ENCODE measurements at regions not wholly inside any gene's neighbourhood (a gene's known extent, or its start where the extent isn't known, plus 50 kb on each side); places are given as distances from the start of the nearest gene placed in this dataset.

- no peaks in the 10 kb centered on the region for H3K27me3 ChIP-seq (replicated peaks in 1 of 4; ENCODE audit: control insufficient read depth in 3 of 4, extremely low read depth in 1 of 4, insufficient read depth in 3 of 4, low read length in 3 of 4)
- no peak for FAIRE-seq
Observed at GRCh38 chr17:73740370-73740769, 96.1 kb upstream of the SDK2 start.

More at GRCh38 chr17:73740370-73740769, 96.1 kb upstream of the SDK2 start:
- TF ChIP-seq RFX5 (IDR thresholded peaks at IDR 0.05; ENCODE audit: borderline replicate concordance, low read depth, low read length) (no peak), MAFK (IDR thresholded peaks at IDR 0.05; ENCODE audit: low read depth, low read length) (no peak), KDM4A (IDR thresholded peaks at IDR 0.05; ENCODE audit: low read depth, low read length, severe bottlenecking) (no peak), EZH2 (IDR thresholded peaks at IDR 0.05; ENCODE audit: low read depth, low read length, severe bottlenecking) (no peak)
- Histone ChIP-seq H2BK15ac (ENCODE audit: low read length) (no peak overlapping the region), H2BK120ac (replicated peaks; ENCODE audit: low read depth, low read length) (peak overlapping the region; percentile 18), H4K20me1 (replicated peaks in 1 of 2; ENCODE audit: control insufficient read depth in 1 of 2, insufficient read depth in 2 of 2, low read length in 2 of 2) (no peaks in the 10 kb centered on the region), H3K23me2 (ENCODE audit: low read depth, low read length) (no peaks in the 10 kb centered on the region), H3K4ac (replicated peaks; ENCODE audit: insufficient read length, low read depth, low read length) (no peak overlapping the region), H3K79me1 (ENCODE audit: low read depth, low read length) (no peaks in the 10 kb centered on the region), H3K14ac (ENCODE audit: insufficient read length) (no peak overlapping the region), H3K9me3 (ENCODE audit: insufficient read depth in 2 of 2, low read depth in 1 of 2, low read length in 1 of 2) (no peaks in the 10 kb centered on the region; a peak in 1 of 4 replicates), H3K4me1 (replicated peaks in 1 of 4; ENCODE audit: control insufficient read depth in 3 of 4, insufficient read depth in 4 of 4, low read length in 3 of 4) (peaks cover 0 to 11% (median 4%) of the 10 kb centered on the region in 4 experiments; a peak in 4 of 7 replicates), H2AFZ (ENCODE audit: low read length) (no peak overlapping the region), H4K5ac (ENCODE audit: insufficient read length, low read depth, low read length) (no peak overlapping the region), H4K91ac (replicated peaks; ENCODE audit: insufficient read length, low read length) (no peak overlapping the region), H2BK5ac (ENCODE audit: low read depth, low read length) (no peak overlapping the region), H3K56ac (replicated peaks; ENCODE audit: insufficient read length, low read depth, low read length) (no peak overlapping the region), H4K8ac (ENCODE audit: extremely low read depth, insufficient read depth, low read length) (no peak overlapping the region), H3K36me3 (ENCODE audit: control insufficient read depth in 2 of 4, insufficient read depth in 4 of 4, low read length in 3 of 4) (no peaks in the 10 kb centered on the region), H3K27ac (ENCODE audit: low read depth, low read length) (no peak overlapping the region), H2BK20ac (ENCODE audit: low read length) (no peak overlapping the region), H3K9ac (replicated peaks in 1 of 4; ENCODE audit: extremely low read depth in 1 of 4, low read depth in 3 of 4, low read length in 3 of 4) (no peak overlapping the region), H3K79me2 (ENCODE audit: control insufficient read depth in 1 of 2, insufficient read depth in 2 of 2, low read length in 2 of 2) (no peaks in the 10 kb centered on the region), H2AK5ac (ENCODE audit: low read depth, low read length) (0 out of 2 replicates have a peak overlapping the region, but pooled peaks have one; percentile 3), H3K4me2 (ENCODE audit: insufficient read depth in 1 of 2, low read depth in 2 of 2, low read length in 2 of 2) (no peak overlapping the region), H2BK12ac (ENCODE audit: low read depth, low read length) (no peak overlapping the region), H3K18ac (ENCODE audit: extremely low read depth, low read length) (no peak overlapping the region), H3K23ac (ENCODE audit: insufficient read length) (no peak overlapping the region), H3K4me3 (ENCODE audit: extremely low read depth in 1 of 4, insufficient read depth in 2 of 4, low read depth in 3 of 4, low read length in 4 of 4) (no peak overlapping the region)
- ChIA-PET CTCF (ENCODE audit: partially characterized antibody) (interaction anchor here (1.0 kb wide), 1 partner anchor 89 kb away, joined by 3 read pairs; no protein-coding TSS in a partner anchor), POLR2A (ENCODE audit: partially characterized antibody) (no interaction called here)
- 93% methylated on average over 8 of the region's 8 CpGs; no CpG with 5 or more reads in 1 of the 2 experiments for WGBS, 2 experiments (ENCODE audit: extremely low coverage in 1 of 2, insufficient coverage in 1 of 2, insufficient read length in 1 of 2, insufficient replicate concordance in 2 of 2, low coverage in 1 of 2, low lambda C conversion rate in 2 of 2, missing lambda C conversion rate in 1 of 2)
- DNase-seq (ENCODE audit: low read depth in 1 of 2, low spot score in 2 of 2): no peak
